Calu3 (cell line): ENCODE measurements at regions not wholly inside any gene's neighbourhood (a gene's known extent, or its start where the extent isn't known, plus 50 kb on each side); places are given as distances from the start of the nearest gene placed in this dataset.

Source experiments
- BruUV-seq: library from RNA; stranded (reverse); fragments of 400-500 nt; replicated peaks from 2 replicates; lab custom pipeline; 2021; lab: Mats Ljungman, UMichigan
- CTCF ChIA-PET: fragments of 300-600 bp; sonication (Branson Sonifier 250); formaldehyde crosslinking; loops from one replicate; lab custom pipeline; 2022; ENCODE audit warnings: antibody characterized with exemption; lab: Charles Lee
- DNase-seq: peaks from one replicate; pipeline ENCODE4 v3.0.0; 2022
- H3K27ac Mint-ChIP-seq: one replicate; pipeline ENCODE4 v1.8.0; 2022; ENCODE audit warnings: mixed read lengths; ENCODE audit not compliant: unreplicated experiment
- H3K27me3 Mint-ChIP-seq: one replicate; pipeline ENCODE4 v1.8.0; 2022; ENCODE audit warnings: mixed read lengths; ENCODE audit not compliant: unreplicated experiment
- H3K36me3 Mint-ChIP-seq: one replicate; pipeline ENCODE4 v1.8.0; 2022; ENCODE audit warnings: mild to moderate bottlenecking, moderate library complexity, mixed read lengths; ENCODE audit not compliant: insufficient read depth, unreplicated experiment
- H3K4me1 Mint-ChIP-seq: one replicate; pipeline ENCODE4 v1.8.0; 2022; ENCODE audit warnings: mild to moderate bottlenecking, low read depth, mixed read lengths; ENCODE audit not compliant: unreplicated experiment
- H3K4me3 Mint-ChIP-seq: one replicate; pipeline ENCODE4 v1.8.0; 2022; ENCODE audit warnings: mild to moderate bottlenecking, low read depth, moderate library complexity, mixed read lengths; ENCODE audit not compliant: unreplicated experiment
- H3K9me3 Mint-ChIP-seq: one replicate; pipeline ENCODE4 v1.8.0; 2022; ENCODE audit warnings: low read depth, mixed read lengths; ENCODE audit not compliant: unreplicated experiment
- CTCF ChIP-seq: fragments of 200-600 bp; IDR thresholded peaks from one replicate; pipeline ENCODE4 v1.8.0; 2022; ENCODE audit warnings: antibody characterized with exemption; ENCODE audit not compliant: unreplicated experiment
- intact Hi-C: fragments of 100-400 bp; cut with micrococcal nuclease; formaldehyde crosslinking; loops from one replicate; pipeline ENCODE4 v1.10.0; 2022; ENCODE audit not compliant: unreplicated experiment

GRCh38 chr5:176727528-176727900 lies 80.2 kb downstream of the TSPAN17 start:
- no peak overlapping the region for H3K27ac Mint-ChIP-seq
- no peaks in the 10 kb centered on the region for H3K9me3 Mint-ChIP-seq
- DNase-seq = no peak
- no peak overlapping the region for H3K4me3 Mint-ChIP-seq
- no TSS peak for BruUV-seq
- TF ChIP-seq CTCF = no peak
- H3K27me3 Mint-ChIP-seq = peaks cover 100% of the 10 kb centered on the region
- CTCF ChIA-PET = no interaction called here
- no peaks in the 10 kb centered on the region for H3K36me3 Mint-ChIP-seq
- intact Hi-C loops = no loop called here
- peaks cover 8% of the 10 kb centered on the region for H3K4me1 Mint-ChIP-seq

GRCh38 chr5:176727983-176728675 lies 80.8 kb downstream of the TSPAN17 start:
- H3K4me1 Mint-ChIP-seq = peaks cover 7% of the 10 kb centered on the region
- TF ChIP-seq CTCF = no peak
- no peak overlapping the region for H3K4me3 Mint-ChIP-seq
- H3K9me3 Mint-ChIP-seq = no peaks in the 10 kb centered on the region
- no peak for DNase-seq
- no peak overlapping the region for H3K27ac Mint-ChIP-seq
- H3K36me3 Mint-ChIP-seq = no peaks in the 10 kb centered on the region
- CTCF ChIA-PET = no interaction called here
- BruUV-seq = no TSS peak
- intact Hi-C loops = no loop called here
- peaks cover 100% of the 10 kb centered on the region for H3K27me3 Mint-ChIP-seq

- Mint-ChIP-seq H3K27ac (no peak overlapping the region), H3K4me3 (no peak overlapping the region), H3K9me3 (no peaks in the 10 kb centered on the region), H3K4me1 (peaks cover under 1% of the 10 kb centered on the region), H3K27me3 (peaks cover 100% of the 10 kb centered on the region), H3K36me3 (no peaks in the 10 kb centered on the region)
- TF ChIP-seq CTCF = no peak
- intact Hi-C loops = no loop called here
- CTCF ChIA-PET = no interaction called here
- BruUV-seq = no TSS peak
- no peak for DNase-seq
Observed at GRCh38 chr5:176728831-176729251, 81.5 kb upstream of the UNC5A start.

- CTCF ChIA-PET = interaction anchor here (0.6 to 1.2 kb wide), 3 partner anchors 12 to 1440 kb away, joined by 3 read pairs; no protein-coding TSS in a partner anchor
- BruUV-seq = no TSS peak
- intact Hi-C loops = no loop called here
Observed at GRCh38 chr5:176730815-176731475, 79.4 kb upstream of the UNC5A start.

More at GRCh38 chr5:176730815-176731475, 79.4 kb upstream of the UNC5A start:
- H3K27me3 Mint-ChIP-seq = peaks cover 100% of the 10 kb centered on the region
- no peaks in the 10 kb centered on the region for H3K4me1 Mint-ChIP-seq
- no peaks in the 10 kb centered on the region for H3K9me3 Mint-ChIP-seq
- DNase-seq = no peak
- no peak overlapping the region for H3K27ac Mint-ChIP-seq
- TF ChIP-seq CTCF = no peak
- H3K4me3 Mint-ChIP-seq = no peak overlapping the region
- H3K36me3 Mint-ChIP-seq = no peaks in the 10 kb centered on the region
